Erythroblast (primary cell): ENCODE measurements at regions not wholly inside any gene's neighbourhood (a gene's known extent, or its start where the extent isn't known, plus 50 kb on each side); places are given as distances from the start of the nearest gene placed in this dataset.

Experiments used
- GATA1 ChIP-seq: IDR thresholded peaks from 2 replicates; pipeline ENCODE4 v1.6.1; 2011; ENCODE audit warnings: low read depth, mild to moderate bottlenecking, control low read depth, low read length, moderate library complexity
- POLR2A ChIP-seq: IDR thresholded peaks from 2 replicates; pipeline ENCODE4 v1.6.1; 2011; ENCODE audit warnings: mild to moderate bottlenecking, low read length

DNA sequence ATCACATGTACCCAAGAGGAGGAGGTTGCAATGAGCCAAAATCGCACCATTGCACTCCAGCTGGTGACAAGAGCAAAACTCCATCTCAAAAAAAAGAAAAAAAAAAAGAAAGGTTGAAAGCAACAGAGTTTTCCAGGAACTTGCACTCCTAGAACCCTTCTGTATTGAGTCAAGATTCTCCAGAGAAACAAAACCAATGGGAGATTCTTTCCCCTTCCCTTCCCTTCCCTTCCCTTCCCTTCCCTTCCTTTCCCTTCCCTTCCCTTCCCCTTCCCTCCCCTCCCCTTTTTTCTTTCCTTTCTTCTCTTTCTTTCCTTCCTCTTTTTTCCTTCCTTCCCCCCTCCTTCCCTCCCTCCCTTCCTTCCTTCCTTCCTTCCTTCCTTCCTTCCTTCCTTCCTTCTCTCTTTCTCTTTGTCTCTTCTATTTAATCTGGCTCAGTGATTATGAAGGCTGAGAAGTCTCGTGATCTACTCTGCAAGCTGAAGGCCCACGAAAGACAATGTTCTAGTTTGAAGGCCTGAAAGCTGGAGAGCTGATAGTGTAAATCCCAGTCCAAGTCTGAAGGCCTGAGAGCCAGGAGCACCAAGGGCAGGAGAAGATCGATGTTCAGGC lies 59.6 kb upstream of the CNTLN start:
- TF ChIP-seq POLR2A: no peak
- TF ChIP-seq GATA1: no peak
